ENCODE measurements at regions not wholly inside any gene's neighbourhood (a gene's known extent, or its start where the extent isn't known, plus 50 kb on each side); places are given as distances from the start of the nearest gene placed in this dataset.

DNA sequence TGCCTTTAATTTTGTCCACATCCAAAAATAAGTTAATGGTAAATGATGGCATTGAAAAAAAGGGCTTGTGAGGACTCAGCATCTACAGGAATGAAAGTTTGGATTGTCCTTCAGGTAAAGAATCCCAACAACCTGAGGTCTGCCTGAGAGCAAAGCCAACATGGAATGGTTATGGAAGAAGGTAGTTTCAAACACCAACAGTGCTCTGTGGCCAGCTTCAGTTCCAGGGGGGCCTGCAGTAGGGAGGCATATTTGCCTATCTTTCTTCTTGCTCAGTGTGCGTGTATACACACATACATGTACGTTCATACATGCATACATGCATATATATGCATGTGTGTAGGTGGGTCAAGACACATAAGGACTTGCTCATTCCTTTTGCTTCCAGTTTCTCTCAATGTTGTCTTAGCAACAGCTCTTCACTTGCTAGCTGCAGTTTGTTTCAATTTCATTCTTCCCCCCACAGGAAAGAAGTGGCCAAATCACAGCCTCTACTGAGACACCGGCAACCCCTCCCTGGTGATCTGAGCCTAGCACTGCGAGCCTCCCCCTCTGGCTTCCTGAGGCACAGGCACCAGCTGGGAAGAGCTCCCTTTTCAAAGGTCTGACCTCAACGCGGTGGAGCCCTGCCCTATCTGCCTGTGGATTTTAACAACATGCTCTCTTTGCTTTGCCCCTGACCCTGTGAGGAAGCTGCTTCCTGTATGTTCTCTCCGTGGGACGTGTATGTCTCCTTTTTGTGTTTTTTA lies 146.2 kb downstream of the KLF13 start:
- Histone ChIP-seq H4K20me1 (ENCODE audit: insufficient read depth, low read length) (no peaks in the 10 kb centered on the region), H3K36me3 (replicated peaks in 1 of 2; ENCODE audit: control insufficient read depth in 1 of 2, insufficient read depth in 2 of 2, low read length in 2 of 2) (no peaks in the 10 kb centered on the region), H3K27ac (ENCODE audit: extremely low read length, insufficient read depth, low read length) (no peak overlapping the region), H3K9ac (ENCODE audit: insufficient read depth, low read depth, low read length) (no peak overlapping the region), H3K4me3 (replicated peaks in 1 of 3; ENCODE audit: insufficient read depth in 1 of 3, low read depth in 2 of 3, low read length in 3 of 3) (no peak overlapping the region), H3K4me1 (ENCODE audit: insufficient read depth, low read length) (no peaks in the 10 kb centered on the region), H3K27me3 (ENCODE audit: control insufficient read depth in 1 of 2, insufficient read depth in 2 of 2, low read length in 2 of 2) (peaks cover 0 to 14% of the 10 kb centered on the region in 2 experiments; a peak in 3 of 5 replicates), H3K9me3 (ENCODE audit: low read length) (no peaks in the 10 kb centered on the region), H3K4me2 (ENCODE audit: low read depth, low read length) (no peak overlapping the region), H2AFZ (ENCODE audit: low read length) (no peak overlapping the region), H3K79me2 (ENCODE audit: insufficient read depth, low read length) (no peaks in the 10 kb centered on the region)
- no peak for FAIRE-seq
- TF ChIP-seq U2AF1 (optimal IDR thresholded peaks at IDR 0.05; ENCODE audit: low read depth, low read length) = no peak
- TF ChIP-seq ZNF616 (CRISPR knock-in tag; IDR thresholded peaks at IDR 0.05; ENCODE audit: low read depth) = no peak
- no peak for TF ChIP-seq ZKSCAN5 (CRISPR knock-in tag; IDR thresholded peaks at IDR 0.05)
- no peak for TF ChIP-seq ZNF329 (CRISPR knock-in tag; IDR thresholded peaks at IDR 0.05; ENCODE audit: low read depth)
- TF ChIP-seq IRX3 (CRISPR knock-in tag; IDR thresholded peaks at IDR 0.05; ENCODE audit: borderline replicate concordance, low read depth) = no peak
- TF ChIP-seq AKAP8 (CRISPR knock-in tag; IDR thresholded peaks at IDR 0.05) = no peak
- no peak for TF ChIP-seq ZNF33A (CRISPR knock-in tag; IDR thresholded peaks at IDR 0.05; ENCODE audit: borderline replicate concordance)
- TF ChIP-seq, protein P1, sequence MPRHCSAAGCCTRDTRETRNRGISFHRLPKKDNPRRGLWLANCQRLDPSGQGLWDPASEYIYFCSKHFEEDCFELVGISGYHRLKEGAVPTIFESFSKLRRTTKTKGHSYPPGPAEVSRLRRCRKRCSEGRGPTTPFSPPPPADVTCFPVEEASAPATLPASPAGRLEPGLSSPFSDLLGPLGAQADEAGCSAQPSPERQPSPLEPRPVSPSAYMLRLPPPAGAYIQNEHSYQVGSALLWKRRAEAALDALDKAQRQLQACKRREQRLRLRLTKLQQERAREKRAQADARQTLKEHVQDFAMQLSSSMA (CRISPR knock-in tag; IDR thresholded peaks at IDR 0.05) = no peak
- no peak for TF ChIP-seq FIP1L1 (IDR thresholded peaks at IDR 0.05; ENCODE audit: borderline replicate concordance, insufficient read depth, low read depth, low read length)
- no peak for TF ChIP-seq ZSCAN5A (CRISPR knock-in tag; IDR thresholded peaks at IDR 0.05; ENCODE audit: borderline replicate concordance)
- no peak for ATAC-seq
- in situ Hi-C loops (cut with HindIII; ENCODE audit: extremely low pct_ligation_motif_present, low pct_unique_long_range_greater_than_20kb) = no loop called here
- intact Hi-C loops (cut with micrococcal nuclease; ENCODE audit: unreplicated experiment) = no loop called here
- ChIA-PET CTCF (ENCODE audit: low intra/inter-chr PET ratio, low total read pairs) (no interaction called here), POLR2A (no interaction called here)
- WGBS (ENCODE audit: low lambda C conversion rate) = 1% methylated on average over 8 of the region's 8 CpGs
- DNase-seq (ENCODE audit: low spot score) = no peak
- no TSS peak for BruUV-seq (replicated peaks)

All from HepG2 (cell line).